ENCODE measurements at regions not wholly inside any gene's neighbourhood (a gene's known extent, or its start where the extent isn't known, plus 50 kb on each side); places are given as distances from the start of the nearest gene placed in this dataset.

- no peak for TF ChIP-seq EZH2 (IDR thresholded peaks at IDR 0.05; ENCODE audit: low read length, missing control alignments)
- TF ChIP-seq CTCF (conservative IDR thresholded peaks at IDR 0.05 in 1 of 2, IDR thresholded peaks at IDR 0.05 in 1 of 2; ENCODE audit: low read depth in 1 of 2, low read length in 2 of 2): no peak
These were observed 59.3 kb upstream of the IL6 start for GRCh38 chr7:22667562-22668239.
